ENCODE measurements at regions not wholly inside any gene's neighbourhood (a gene's known extent, or its start where the extent isn't known, plus 50 kb on each side); places are given as distances from the start of the nearest gene placed in this dataset.

DNA sequence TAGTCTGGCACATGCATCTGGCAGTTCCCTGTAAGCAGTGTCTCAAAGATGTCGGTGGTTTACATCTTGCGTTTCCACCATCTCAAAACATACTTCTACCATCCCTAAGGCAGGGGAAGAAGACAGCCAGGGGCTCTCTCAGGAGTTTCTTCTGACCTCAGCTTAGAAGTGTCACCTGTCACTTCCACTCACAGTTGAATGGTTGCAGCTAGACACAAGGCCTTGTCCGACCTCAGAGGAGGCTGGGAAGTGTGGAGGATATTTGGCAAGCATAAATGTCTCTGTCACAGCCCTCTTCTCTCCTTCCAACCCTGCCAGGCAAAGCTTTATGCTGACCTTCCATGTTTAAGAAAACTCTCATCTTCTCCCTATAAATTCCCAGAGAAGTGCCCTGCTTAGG, 193.3 kb downstream of the HERPUD2 start:
- in situ Hi-C loops (cut with MboI), result loop anchor here (25.0 kb wide), 2 partner anchors 289 to 439 kb away; no protein-coding TSS in a partner anchor
- FAIRE-seq (no peak), ATAC-seq (no peak), DNase-seq (ENCODE audit: low read depth, low spot score) (no peak)
- Histone ChIP-seq H3K4me3 (no peak overlapping the region), H3K36me3 (ENCODE audit: control insufficient read depth in 2 of 2, insufficient read depth in 2 of 2, low read length in 1 of 2) (no peaks in the 10 kb centered on the region), H3K4me1 (ENCODE audit: control insufficient read depth, insufficient read depth, low read length) (no peaks in the 10 kb centered on the region), H2AFZ (ENCODE audit: control insufficient read depth, low read depth, low read length) (no peak overlapping the region), H3K27ac (ENCODE audit: control insufficient read depth, insufficient read depth) (no peak overlapping the region), H3K9me3 (replicated peaks; ENCODE audit: control insufficient read depth, insufficient read depth, low read length) (no peaks in the 10 kb centered on the region; the same call in 2 of the 3 replicates), H3K79me2 (ENCODE audit: control insufficient read depth, insufficient read depth, low read length) (no peaks in the 10 kb centered on the region), H3K27me3 (replicated peaks in 1 of 2; ENCODE audit: control insufficient read depth in 2 of 2, insufficient read depth in 2 of 2, low read length in 1 of 2) (peaks cover 0 to 1% of the 10 kb centered on the region in 2 experiments; a peak in 2 of 4 replicates), H4K20me1 (ENCODE audit: control insufficient read depth, insufficient read depth) (no peaks in the 10 kb centered on the region), H3K4me2 (ENCODE audit: control insufficient read depth, insufficient read depth) (no peak overlapping the region), H3K9ac (ENCODE audit: control insufficient read depth, insufficient read depth, low read length) (no peak overlapping the region)
- RAD21 ChIA-PET (ENCODE audit: unreplicated experiment), result no interaction called here
- POLR2A ChIA-PET, result no interaction called here
- WGBS (ENCODE audit: insufficient coverage, insufficient replicate concordance, low lambda C conversion rate, missing lambda C conversion rate), result 46% methylated on average over 3 of the region's 3 CpGs
- BruUV-seq (replicated peaks), result no TSS peak
- intact Hi-C loops (cut with micrococcal nuclease; ENCODE audit: unreplicated experiment), result no loop called here
- SMC1A ChIA-PET (ENCODE audit: uncharacterized antibody, unreplicated experiment), result no interaction called here
- TF ChIP-seq FOS (IDR thresholded peaks at IDR 0.05; ENCODE audit: borderline replicate concordance, extremely low read depth, insufficient read length), result no peak
- TF ChIP-seq SPI1 (IDR thresholded peaks at IDR 0.05; ENCODE audit: borderline replicate concordance, insufficient read depth, low read depth, low read length), result no peak
- no peak for TF ChIP-seq KDM1A (IDR thresholded peaks at IDR 0.05; ENCODE audit: borderline replicate concordance)
- TF ChIP-seq RB1 (IDR thresholded peaks at IDR 0.05; ENCODE audit: borderline replicate concordance), result no peak
- no peak for TF ChIP-seq YY1 (IDR thresholded peaks at IDR 0.05; ENCODE audit: low read depth, low read length)
- no peak for TF ChIP-seq JUND (IDR thresholded peaks at IDR 0.05; ENCODE audit: low read depth, low read length)
- TF ChIP-seq NBN (IDR thresholded peaks at IDR 0.05), result no peak
- CTCF ChIA-PET, result interaction anchor here (0.7 kb wide), 1 partner anchor 13 kb away, joined by 3 read pairs; no protein-coding TSS in a partner anchor

DNA sequence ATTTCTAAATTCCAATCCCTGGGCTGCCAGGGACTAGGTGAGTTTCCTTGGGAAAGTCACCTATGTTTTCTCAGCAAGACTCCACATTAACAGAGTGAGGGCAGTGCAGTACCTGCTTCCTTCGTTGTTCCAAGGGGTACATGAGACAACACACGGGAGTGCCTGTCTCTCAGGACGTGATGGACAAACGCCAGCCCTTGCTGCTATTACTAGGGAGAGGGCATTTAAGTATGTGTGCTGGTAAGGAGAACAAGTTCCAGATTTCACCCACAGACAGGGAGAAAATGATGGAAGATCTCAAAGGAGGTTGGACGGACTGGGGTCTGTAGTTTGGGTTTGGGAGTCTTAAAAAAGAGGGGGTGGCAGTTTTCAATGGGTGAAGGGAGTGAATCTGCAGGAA, 195.7 kb downstream of the HERPUD2 start:
- ATAC-seq (no peak), FAIRE-seq (no peak), DNase-seq (ENCODE audit: low read depth, low spot score) (no peak)
- WGBS (ENCODE audit: insufficient coverage, insufficient replicate concordance, low lambda C conversion rate, missing lambda C conversion rate), result 2% methylated on average over 5 of the region's 5 CpGs
- H3K9me3 ChIP-seq (replicated peaks; ENCODE audit: control insufficient read depth, insufficient read depth, low read length), result no peaks in the 10 kb centered on the region; the same call in 2 of the 3 replicates
- no peak overlapping the region for H3K4me3 ChIP-seq
- BruUV-seq (replicated peaks), result no TSS peak
- no peaks in the 10 kb centered on the region for H3K4me1 ChIP-seq (ENCODE audit: control insufficient read depth, insufficient read depth, low read length)
- H3K4me2 ChIP-seq (ENCODE audit: control insufficient read depth, insufficient read depth), result no peak overlapping the region
- ChIA-PET RAD21 (ENCODE audit: unreplicated experiment) (no interaction called here), CTCF (interaction anchor here (2.0 kb wide), 1 partner anchor 21 kb away, joined by 5 read pairs; no protein-coding TSS in a partner anchor), POLR2A (no interaction called here), SMC1A (ENCODE audit: uncharacterized antibody, unreplicated experiment) (no interaction called here)
- H3K27ac ChIP-seq (ENCODE audit: control insufficient read depth, insufficient read depth), result no peak overlapping the region
- no peaks in the 10 kb centered on the region for H3K36me3 ChIP-seq (ENCODE audit: control insufficient read depth in 2 of 2, insufficient read depth in 2 of 2, low read length in 1 of 2)
- H2AFZ ChIP-seq (ENCODE audit: control insufficient read depth, low read depth, low read length), result no peak overlapping the region
- in situ Hi-C loops (cut with MboI) (no loop called here), intact Hi-C loops (cut with micrococcal nuclease; ENCODE audit: unreplicated experiment) (no loop called here)
- no peaks in the 10 kb centered on the region for H3K79me2 ChIP-seq (ENCODE audit: control insufficient read depth, insufficient read depth, low read length)
- H3K9ac ChIP-seq (ENCODE audit: control insufficient read depth, insufficient read depth, low read length), result no peak overlapping the region
- peaks cover 0 to 1% of the 10 kb centered on the region in 2 experiments; a peak in 2 of 4 replicates for H3K27me3 ChIP-seq (replicated peaks in 1 of 2; ENCODE audit: control insufficient read depth in 2 of 2, insufficient read depth in 2 of 2, low read length in 1 of 2)
- H4K20me1 ChIP-seq (ENCODE audit: control insufficient read depth, insufficient read depth), result no peaks in the 10 kb centered on the region
- TF ChIP-seq SUZ12 (IDR thresholded peaks at IDR 0.05; ENCODE audit: unreplicated experiment) (no peak), IKZF1 (conservative IDR thresholded peaks at IDR 0.05) (no peak), CHD2 (IDR thresholded peaks at IDR 0.05; ENCODE audit: borderline replicate concordance, low read depth, low read length) (no peak), TCF3 (IDR thresholded peaks at IDR 0.05; ENCODE audit: borderline replicate concordance, insufficient read depth, low read depth, low read length) (no peak), RB1 (IDR thresholded peaks at IDR 0.05; ENCODE audit: borderline replicate concordance) (no peak), PAX8 (IDR thresholded peaks at IDR 0.05) (no peak)
- TF ChIP-seq, protein P1, sequence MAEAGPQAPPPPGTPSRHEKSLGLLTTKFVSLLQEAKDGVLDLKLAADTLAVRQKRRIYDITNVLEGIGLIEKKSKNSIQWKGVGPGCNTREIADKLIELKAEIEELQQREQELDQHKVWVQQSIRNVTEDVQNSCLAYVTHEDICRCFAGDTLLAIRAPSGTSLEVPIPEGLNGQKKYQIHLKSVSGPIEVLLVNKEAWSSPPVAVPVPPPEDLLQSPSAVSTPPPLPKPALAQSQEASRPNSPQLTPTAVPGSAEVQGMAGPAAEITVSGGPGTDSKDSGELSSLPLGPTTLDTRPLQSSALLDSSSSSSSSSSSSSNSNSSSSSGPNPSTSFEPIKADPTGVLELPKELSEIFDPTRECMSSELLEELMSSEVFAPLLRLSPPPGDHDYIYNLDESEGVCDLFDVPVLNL (IDR thresholded peaks at IDR 0.05; ENCODE audit: low read depth, low read length), result no peak
- TF ChIP-seq, protein P2, sequence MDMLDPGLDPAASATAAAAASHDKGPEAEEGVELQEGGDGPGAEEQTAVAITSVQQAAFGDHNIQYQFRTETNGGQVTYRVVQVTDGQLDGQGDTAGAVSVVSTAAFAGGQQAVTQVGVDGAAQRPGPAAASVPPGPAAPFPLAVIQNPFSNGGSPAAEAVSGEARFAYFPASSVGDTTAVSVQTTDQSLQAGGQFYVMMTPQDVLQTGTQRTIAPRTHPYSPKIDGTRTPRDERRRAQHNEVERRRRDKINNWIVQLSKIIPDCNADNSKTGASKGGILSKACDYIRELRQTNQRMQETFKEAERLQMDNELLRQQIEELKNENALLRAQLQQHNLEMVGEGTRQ (IDR thresholded peaks at IDR 0.05; ENCODE audit: borderline replicate concordance, low read depth, low read length), result no peak
- TF ChIP-seq, protein P3, sequence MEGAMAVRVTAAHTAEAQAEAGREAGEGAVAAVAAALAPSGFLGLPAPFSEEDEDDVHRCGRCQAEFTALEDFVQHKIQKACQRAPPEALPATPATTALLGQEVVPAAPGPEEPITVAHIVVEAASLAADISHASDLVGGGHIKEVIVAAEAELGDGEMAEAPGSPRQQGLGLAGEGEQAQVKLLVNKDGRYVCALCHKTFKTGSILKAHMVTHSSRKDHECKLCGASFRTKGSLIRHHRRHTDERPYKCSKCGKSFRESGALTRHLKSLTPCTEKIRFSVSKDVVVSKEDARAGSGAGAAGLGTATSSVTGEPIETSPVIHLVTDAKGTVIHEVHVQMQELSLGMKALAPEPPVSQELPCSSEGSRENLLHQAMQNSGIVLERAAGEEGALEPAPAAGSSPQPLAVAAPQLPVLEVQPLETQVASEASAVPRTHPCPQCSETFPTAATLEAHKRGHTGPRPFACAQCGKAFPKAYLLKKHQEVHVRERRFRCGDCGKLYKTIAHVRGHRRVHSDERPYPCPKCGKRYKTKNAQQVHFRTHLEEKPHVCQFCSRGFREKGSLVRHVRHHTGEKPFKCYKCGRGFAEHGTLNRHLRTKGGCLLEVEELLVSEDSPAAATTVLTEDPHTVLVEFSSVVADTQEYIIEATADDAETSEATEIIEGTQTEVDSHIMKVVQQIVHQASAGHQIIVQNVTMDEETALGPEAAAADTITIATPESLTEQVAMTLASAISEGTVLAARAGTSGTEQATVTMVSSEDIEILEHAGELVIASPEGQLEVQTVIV (IDR thresholded peaks at IDR 0.05; ENCODE audit: borderline replicate concordance, partially characterized antibody), result no peak

All from GM12878 (cell line).